ENCODE measurements at regions not wholly inside any gene's neighbourhood (a gene's known extent, or its start where the extent isn't known, plus 50 kb on each side); places are given as distances from the start of the nearest gene placed in this dataset.

GRCh38 chr2:128689971-128690370 lies 371.3 kb upstream of the HS6ST1 start (continued):
- TF ChIP-seq PREB (CRISPR knock-in tag; IDR thresholded peaks at IDR 0.05), result no peak
- TF ChIP-seq ZNF788 (CRISPR knock-in tag; IDR thresholded peaks at IDR 0.05; ENCODE audit: borderline replicate concordance), result no peak

GRCh38 chr2:128690431-128690830 lies 371.8 kb upstream of the HS6ST1 start:
- no TSS peak for BruUV-seq (replicated peaks)
- POLR2A ChIA-PET, result no interaction called here
- no peak overlapping the region for H3K9ac ChIP-seq (ENCODE audit: insufficient read depth, low read depth, low read length)
- no peaks in the 10 kb centered on the region for H3K36me3 ChIP-seq (replicated peaks in 1 of 2; ENCODE audit: control insufficient read depth in 1 of 2, insufficient read depth in 2 of 2, low read length in 2 of 2)
- H3K27ac ChIP-seq (ENCODE audit: extremely low read length, insufficient read depth, low read length), result no peak overlapping the region
- FAIRE-seq, result no peak
- 54% methylated on average over 14 of the region's 14 CpGs for WGBS (ENCODE audit: low lambda C conversion rate)
- no peaks in the 10 kb centered on the region for H3K9me3 ChIP-seq (ENCODE audit: low read length)
- no peaks in the 10 kb centered on the region for H3K79me2 ChIP-seq (ENCODE audit: insufficient read depth, low read length)
- TF ChIP-seq ELF4 (CRISPR knock-in tag; IDR thresholded peaks at IDR 0.05; ENCODE audit: borderline replicate concordance) (no peak), ZNF407 (CRISPR knock-in tag; IDR thresholded peaks at IDR 0.05; ENCODE audit: not compliant biosample characterization) (no peak), ZNF205 (CRISPR knock-in tag; IDR thresholded peaks at IDR 0.05) (no peak), ZNF746 (CRISPR knock-in tag; IDR thresholded peaks at IDR 0.05) (no peak)
- H3K4me1 ChIP-seq (ENCODE audit: insufficient read depth, low read length), result no peaks in the 10 kb centered on the region
- no peak overlapping the region for H3K4me2 ChIP-seq (ENCODE audit: low read depth, low read length)
- no peak for ATAC-seq
- H2AFZ ChIP-seq (ENCODE audit: low read length), result no peak overlapping the region
- intact Hi-C loops (cut with micrococcal nuclease; ENCODE audit: unreplicated experiment) (no loop called here), in situ Hi-C loops (cut with HindIII; ENCODE audit: extremely low pct_ligation_motif_present, low pct_unique_long_range_greater_than_20kb) (no loop called here)
- H3K4me3 ChIP-seq (replicated peaks in 1 of 3; ENCODE audit: insufficient read depth in 1 of 3, low read depth in 2 of 3, low read length in 3 of 3), result no peak overlapping the region
- CTCF ChIA-PET (ENCODE audit: low intra/inter-chr PET ratio, low total read pairs), result no interaction called here
- DNase-seq (ENCODE audit: low spot score), result no peak
- no peaks in the 10 kb centered on the region; the same call in 1 of the 2 replicates for H4K20me1 ChIP-seq (ENCODE audit: insufficient read depth, low read length)
- peaks cover 10 to 67% of the 10 kb centered on the region in 2 experiments for H3K27me3 ChIP-seq (ENCODE audit: control insufficient read depth in 1 of 2, insufficient read depth in 2 of 2, low read length in 2 of 2)
